HT1080 (cell line): ENCODE measurements at regions not wholly inside any gene's neighbourhood (a gene's known extent, or its start where the extent isn't known, plus 50 kb on each side); places are given as distances from the start of the nearest gene placed in this dataset.

Experiments used
- DNase-seq: peaks from one replicate; pipeline ENCODE4 v3.0.0-alpha.2; 2015; ENCODE audit warnings: low read depth

DNA sequence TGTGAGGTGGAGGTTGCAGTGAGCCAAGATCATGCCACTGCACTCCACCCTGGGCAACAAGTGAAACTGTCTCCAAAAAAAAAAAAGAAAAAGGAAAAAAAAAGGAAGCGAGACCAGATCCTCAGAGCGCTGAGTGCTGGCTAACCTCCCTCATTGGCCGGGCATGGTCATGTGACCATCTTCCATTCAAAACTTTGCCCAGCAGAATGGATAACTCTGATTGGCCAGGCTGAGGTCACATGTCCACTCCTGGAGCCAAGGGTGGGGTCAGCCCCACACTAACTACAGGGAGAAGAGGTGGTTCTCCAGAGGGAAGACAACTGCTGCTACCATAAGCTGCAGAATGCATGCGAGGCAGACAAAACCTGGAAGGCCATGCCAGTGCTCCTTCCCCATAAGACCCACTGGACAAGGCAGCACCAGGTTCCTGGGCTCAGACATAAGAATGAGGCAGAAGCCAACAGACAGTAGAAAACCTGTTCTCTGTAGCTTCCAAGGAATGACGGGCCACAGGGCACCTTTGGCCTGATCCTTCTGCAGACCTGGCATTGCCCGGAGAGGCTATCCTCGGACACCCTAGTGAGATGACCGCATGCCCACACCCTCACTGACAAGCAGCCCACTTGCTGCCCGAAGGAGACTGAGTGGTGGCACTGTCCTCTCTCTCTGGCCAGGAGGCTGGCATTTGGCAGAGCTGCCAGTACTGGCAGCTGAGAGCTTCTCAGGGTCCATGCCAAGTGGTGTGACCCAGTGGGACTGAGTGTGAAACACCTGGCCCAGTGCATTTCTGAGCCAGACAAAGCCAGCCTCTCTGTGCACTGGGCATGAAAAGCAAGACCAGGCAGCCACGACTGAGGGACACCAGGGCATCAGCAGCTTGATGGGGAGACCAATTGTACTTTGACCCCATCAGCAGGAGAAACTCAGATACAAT lies 311.9 kb upstream of the SULF2 start:
- DNase-seq = no peak

DNA sequence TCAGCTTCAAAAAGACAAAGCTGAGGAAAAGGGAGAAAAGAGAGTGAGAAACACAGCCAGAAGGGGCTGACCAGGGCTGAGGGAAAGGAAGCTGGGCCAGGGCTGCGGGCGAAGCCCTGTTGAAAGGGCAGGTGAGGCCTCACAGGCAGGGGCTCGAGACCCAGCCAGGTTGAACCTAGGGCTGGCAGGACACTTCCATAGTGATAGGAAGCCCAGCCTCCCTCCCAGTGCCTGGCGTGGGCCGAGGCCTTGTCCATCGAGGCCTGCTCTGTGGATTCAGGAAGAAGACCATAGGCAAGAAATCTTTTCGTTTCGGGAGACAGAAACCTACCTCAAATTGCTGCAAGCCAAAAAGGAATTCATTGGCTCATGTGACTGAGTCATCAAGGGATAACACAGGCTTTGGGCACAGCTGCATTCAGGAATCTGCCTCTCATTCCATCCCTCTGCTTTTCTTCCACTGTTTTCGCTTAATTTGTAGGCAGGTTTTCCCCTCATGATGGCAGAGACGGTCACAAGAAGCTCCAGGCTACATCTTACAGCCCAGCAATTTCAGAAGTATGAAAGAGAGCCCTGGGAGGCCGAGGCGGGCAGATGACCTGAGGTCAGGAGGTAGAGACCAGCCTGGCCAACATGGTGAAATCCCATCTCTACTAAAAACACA lies 311.1 kb upstream of the SULF2 start:
- no peak for DNase-seq

DNA sequence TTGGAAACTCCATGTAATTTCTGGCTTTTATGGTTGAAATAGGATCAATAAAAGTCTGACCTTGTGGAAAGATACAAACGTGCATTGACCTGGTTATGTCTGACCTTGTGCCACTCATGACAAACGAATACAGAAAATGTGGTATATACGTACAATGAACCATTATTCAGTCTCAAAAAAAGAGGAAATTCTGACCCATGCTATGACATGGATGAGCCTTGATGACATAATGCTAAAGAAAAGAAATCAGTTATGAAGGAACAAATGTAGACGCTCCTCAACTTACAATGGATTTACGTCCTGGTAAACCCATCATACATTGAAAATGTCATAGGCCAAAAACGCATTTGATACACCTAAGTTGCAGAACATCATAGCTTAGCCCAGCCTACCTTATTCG lies 309.7 kb upstream of the SULF2 start:
- no peak for DNase-seq

DNA sequence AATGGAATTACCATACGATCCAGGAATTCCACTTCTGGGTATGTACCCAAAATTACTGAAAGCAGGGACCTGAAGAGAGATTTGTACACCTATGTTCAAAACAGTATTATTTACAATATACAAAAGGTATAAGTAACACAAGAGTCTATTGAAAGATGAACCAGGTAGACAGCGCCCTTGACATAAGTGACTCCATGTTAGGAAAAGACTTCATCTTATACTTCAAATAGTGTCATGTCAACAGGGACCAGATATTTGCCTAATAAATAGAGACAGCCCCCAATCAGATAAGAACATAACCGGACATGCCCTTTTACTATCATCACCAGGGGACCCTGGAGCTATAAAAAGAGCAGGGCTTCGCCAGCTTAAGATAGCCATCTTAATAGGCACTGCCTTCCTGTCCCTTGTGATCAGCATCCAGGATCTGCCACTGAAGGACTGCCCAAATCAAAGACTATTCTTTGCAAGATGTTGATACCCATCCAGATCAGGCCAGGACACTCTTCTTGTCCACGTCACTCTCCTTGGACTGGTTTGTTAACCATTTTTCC lies 309.0 kb upstream of the SULF2 start:
- no peak for DNase-seq

DNA sequence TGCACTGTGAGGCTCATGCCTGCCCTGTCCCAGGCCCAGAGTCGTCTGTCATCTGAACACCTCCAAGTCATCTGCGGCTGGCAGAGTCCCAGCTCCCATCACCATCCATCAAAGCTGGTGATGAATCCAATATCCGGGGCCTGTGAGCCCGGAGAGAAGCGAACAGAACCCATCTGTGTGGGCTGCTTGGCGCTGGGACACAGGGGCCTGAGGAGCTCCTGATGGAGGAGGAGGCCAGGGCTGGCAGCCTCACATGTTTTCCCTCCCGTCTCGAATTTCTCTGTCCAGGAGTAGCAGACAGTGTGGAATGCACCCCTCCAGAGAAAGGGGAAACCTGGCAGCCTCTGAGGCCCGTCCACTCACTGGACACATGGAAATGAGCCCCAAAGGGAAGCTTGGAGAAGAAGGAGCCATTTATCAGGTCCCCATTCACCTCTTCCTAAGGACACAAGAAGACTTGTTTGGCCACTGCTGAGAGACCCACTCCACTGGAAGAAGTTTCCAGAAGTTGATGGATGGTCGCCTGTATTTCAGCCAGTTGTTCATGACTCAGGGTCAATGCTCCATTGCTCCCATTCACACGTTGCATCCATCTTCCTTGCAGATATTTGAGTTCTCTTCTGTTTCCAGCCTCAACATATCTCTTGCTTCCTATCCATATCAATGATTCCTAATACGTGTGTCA lies 307.5 kb upstream of the SULF2 start:
- no peak for DNase-seq

DNA sequence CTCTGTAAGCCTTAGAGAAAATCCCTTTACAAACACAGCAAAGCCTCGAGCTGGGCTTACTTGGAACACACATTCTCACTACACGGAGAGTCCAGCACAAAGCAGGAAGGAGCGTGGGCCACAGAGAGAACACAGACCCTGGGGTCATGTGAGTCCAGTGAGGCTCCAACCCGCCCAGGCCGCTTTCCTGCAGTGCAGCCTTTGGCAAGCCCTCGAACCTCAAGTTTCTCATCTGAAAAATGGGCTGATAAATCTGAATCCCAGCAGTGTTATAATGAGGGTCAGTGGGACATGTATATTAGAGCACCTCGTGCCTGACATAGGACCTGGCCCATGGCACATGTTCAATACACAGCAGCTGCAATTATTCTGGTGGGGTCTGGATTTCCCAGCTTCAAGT lies 305.5 kb upstream of the SULF2 start:
- no peak for DNase-seq

DNA sequence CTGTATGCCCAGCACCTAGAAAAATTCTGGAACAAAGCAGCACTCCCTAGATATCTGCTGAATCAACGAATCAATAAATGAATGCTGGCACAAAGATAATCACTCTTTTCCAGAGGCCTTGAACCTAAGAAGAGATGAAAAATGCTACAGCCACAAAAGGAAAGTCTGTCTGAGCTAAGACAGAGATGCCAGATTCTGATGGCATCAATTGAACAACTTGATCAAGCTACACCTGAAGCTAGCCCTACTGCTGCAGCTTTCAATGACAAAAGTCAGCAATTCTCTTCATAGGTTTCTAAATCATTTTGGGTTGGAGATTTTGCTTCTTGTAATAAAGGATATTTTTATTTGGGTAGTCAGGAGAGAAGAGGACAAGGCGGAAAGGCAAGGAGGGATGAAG lies 305.0 kb upstream of the SULF2 start:
- DNase-seq = no peak

DNA sequence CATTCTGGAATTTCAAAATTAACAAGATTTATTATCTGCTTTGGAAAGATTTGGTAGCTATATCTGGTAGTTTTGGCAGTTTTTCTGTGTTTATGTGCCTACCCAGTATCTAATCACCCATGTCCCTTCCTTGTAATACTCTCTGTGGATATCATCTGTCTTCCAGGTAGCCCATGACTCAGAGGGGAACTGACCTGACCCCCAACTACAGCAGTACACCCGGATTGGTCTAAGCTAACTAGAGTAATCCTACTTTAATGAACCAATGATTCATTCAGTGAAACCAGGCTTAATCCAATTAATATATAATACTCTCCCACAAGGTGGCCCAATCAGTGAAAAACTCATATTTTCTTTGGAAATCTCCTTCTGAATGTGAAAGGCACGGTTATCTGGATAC lies 295.3 kb upstream of the SULF2 start:
- no peak for DNase-seq

DNA sequence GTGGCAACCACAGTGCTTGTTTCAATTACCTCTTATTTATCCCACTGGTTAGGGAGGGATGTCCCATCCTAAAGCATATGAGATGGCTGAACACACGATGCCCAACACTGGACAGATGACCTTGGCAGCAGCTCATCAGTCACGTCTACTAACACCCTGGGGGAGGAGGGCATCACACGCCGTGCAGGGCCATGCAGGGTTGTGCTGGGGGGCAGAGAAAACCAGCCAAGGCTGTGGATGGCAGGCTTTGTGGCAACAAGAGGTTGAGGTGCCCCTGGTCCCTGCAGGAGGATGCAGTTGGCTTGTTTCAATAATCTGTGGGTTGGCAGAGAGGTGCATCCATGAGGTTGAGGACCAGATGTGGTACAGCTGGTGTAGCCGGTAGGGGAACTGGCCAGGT lies 293.7 kb upstream of the SULF2 start:
- no peak for DNase-seq

DNA sequence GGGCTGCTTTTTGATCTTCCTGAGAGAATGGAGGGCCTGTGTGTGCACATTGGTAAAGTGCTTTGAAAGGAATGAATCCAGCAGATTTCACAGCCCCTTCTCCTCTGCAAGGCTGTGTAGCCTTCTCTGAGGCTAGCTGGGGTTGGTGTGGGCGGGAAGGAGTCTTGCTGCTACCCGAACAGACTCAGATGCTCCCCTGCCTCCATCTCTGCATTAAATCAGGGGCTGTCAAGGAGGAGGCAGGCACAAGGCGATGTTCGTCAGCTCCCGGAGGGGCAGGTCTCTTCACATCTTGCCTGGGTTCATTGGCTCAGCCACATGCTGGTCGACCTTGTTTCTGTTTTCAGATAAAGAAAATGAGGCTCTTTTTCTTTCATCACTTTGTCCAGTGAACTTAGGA lies 291.5 kb upstream of the SULF2 start:
- no peak for DNase-seq

DNA sequence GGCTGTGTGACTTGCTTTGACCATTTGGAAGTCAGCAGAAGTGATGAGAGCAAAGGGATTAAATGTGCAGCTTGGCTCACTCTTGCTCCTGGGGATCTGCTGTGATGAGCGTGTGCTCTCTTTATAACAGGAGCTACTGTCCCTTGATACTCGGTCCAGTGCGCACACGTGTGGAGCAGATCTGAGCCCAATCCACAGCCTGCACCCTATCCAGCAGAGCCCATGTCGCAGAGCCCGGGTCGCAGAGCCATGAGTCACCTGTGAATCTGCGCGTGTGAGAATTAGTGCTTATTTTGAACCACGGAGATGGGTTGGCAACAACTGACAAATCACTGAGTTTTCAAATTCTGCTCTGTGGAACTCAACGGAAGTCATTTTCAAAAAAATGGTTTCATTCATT lies 291.0 kb upstream of the SULF2 start:
- DNase-seq = no peak

DNA sequence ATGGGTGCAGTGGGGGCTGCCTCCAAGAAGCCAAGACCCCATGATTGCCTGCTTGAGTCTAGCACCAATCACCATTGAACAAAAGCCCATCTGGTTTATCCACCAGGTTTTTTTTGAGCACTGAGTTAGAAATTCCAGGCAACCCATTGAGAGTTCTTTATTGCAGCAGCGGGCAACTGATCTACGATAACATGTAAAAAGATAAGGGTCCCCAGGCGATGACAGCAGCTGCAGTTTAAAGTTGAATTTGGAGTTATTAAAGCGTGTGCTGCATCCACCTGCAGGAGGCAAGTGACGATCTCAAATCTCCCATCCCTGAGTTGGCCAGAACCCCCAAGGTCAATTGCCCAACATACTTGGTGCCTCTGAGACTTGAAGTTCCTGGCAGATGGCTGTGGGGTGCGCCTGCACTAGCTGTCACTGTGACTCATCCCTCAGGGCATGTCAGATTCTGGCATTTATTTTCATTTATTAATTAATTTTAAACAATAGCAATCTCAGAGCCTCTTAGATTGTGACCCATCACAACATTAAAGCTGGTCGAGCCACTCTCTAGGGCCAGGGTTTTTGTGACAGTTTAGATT lies 290.4 kb upstream of the SULF2 start:
- DNase-seq = no peak

DNA sequence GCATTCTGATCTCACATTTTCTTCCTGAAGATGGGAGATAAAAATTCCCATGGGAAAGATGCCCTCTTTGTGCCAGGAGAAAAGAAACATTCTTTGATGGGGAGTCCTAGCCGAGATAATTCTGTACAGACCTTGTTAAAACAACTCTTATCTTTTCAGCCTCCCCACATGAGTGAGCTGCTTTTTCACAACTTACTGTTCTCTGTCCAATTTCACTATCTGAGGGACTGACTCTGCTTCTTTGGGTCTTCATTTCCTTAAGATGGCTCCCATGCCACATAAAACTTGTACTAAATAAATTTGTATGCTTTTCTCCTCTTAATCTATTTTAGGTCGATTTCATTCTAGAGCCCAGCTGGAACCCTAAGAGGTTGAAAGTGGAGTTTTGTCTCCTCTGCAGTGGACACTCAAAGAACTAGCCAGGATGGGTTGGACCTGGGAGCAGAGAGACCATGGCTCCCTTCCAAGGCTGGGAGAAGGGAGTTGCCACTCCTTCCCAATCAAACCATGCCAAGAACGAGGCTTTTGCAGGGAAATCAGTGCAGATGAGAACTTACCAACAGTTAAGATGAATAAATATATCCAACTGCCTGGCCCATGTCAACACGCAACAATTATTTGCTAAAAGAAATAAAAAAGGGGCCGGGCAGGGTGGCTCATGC lies 285.8 kb upstream of the SULF2 start:
- DNase-seq = no peak

DNA sequence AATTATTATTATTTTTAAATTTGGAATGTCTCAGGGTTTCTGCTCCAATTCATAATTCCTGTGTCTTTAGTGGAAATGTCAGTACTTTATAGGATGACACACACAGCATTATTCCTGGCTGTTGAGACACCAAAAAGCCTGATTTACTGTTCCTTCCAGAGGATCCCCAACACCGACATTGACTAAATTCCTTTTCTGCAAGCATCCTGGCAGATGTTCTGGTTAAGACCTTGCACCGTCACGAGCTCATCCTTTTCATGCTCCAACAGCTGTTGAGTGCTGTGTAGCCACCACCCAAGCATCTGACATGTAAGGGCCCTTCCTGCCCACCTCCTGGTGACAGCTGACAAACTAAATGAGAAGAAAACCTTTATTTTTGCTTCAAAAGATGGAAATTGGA lies 284.3 kb upstream of the SULF2 start:
- no peak for DNase-seq

DNA sequence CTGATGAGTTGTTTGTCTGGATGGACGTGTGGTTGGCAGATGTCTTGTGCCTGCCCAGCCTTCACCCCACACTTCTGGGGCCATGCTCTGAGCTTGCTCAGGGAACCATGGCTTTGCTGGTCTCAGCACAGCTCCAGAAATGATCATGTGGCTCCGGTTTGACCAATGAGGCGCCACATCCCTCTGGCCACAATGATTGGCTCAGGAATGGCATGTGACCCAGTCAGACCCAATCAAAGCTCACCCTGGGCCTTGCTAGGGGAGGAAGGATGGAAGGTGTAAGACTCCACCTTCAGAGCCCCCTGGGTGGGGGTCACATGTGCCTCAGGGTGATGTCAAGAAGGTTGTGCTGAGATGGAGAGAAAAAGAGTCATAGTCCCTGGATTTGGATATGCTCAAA lies 281.6 kb upstream of the SULF2 start:
- DNase-seq = no peak

DNA sequence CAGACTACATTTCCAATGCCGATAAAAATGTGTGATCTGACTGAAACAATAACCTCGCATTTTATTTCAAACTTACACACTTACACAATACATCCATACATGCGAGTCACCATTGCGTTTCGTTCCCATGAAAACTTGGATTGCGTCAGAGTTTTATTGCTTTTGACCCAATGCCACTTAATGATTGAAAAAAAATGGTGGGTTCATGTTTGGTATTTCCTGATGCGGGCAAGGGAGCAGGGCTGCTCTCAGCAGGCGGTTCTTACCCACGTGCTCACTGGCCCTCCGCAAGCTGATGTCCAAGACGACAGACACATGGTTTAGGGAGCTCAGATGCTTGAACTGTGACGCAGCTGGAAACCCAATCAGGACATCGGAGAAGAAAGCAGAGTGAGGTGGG lies 281.0 kb upstream of the SULF2 start:
- DNase-seq = peak; percentile 55

DNA sequence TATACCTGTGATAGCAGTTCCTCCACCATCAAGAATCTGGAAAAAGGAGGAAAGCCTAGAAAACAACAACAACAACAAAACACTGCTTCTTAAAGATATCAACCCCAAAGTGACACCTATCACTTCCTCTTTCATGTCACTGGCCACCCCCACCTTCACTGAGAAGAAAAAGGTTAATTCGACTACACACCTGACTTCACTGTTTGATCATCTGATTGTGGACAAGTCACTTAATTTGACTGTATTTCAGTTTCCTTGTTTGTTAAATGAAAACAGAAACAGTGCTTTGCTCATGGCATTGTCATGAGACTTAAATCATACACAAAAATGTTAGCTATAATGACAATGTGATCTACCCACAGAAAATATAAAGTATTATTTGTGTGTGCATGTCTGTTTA lies 280.6 kb upstream of the SULF2 start:
- DNase-seq = no peak

DNA sequence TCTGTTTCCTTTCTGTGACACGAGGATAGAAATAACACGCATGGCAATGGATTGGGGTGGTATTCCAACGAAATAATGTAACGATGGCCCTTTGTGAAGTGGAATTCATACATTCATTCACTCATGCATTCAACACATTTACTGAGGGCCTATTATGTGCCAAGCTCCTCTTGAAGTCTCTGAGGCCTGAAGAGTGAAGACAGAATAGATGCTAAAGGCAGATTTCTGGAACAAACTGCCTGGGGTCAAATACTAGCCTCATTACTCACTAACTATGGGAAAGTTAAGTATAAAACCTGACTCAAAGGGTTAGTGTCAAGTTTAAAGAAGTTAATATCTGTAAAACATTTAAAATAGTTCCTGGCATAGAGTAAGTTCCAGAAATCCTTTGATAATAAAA lies 279.6 kb upstream of the SULF2 start:
- DNase-seq = no peak

DNA sequence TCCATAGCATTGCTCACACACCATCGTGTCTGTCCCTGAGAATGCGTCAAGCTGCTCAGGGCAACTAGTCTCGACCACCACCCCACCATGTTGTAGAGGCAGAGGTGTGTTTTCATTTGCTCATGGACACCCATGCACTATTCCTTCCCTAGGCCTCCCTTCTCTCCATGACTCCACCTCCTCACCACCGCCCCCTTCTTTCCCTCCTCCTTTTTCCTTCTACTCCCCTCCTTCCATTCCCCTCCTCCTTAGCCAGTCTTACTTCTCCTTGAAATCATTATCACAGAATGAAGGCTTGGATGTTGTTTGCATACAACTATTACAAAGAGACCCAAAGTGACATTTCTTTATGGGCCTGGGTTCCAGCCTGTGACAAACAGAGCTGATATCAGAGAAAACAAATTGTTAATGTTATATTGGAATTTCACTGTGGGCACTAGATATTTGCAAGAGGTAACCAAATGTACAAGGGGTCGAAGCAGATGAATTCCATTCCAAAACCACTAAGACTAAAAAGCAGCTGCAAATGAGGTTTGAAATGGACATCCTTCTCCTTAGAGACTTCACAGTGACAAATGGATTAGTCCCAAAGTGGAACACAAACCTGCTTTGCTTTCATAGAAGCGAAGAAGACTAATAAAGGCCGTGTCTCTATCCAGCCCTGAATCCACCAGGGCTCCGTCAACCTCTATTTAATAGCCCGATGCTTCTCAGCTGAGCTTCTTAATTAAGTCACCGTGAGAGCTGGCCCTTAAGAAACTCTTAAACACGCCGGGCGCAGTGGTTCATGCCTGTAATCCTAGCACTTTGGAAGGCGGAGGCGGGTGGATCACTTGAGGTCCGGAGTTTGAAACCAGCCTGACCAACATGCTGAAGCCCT lies 275.8 kb upstream of the SULF2 start:
- DNase-seq = no peak
